Dendritic cell treated with granulocyte-macrophage colony-stimulating factor and Interleukin-4, amounts not matched to agents 40 ng/mL and 50 ng/mL, for 4 days (primary cell): ENCODE measurements at regions not wholly inside any gene's neighbourhood (a gene's known extent, or its start where the extent isn't known, plus 50 kb on each side); places are given as distances from the start of the nearest gene placed in this dataset.
A peak's percentile ranks its signal among the peaks of the same experiment; 100 is the strongest.

Experiments
- H3K27ac Mint-ChIP-seq: one replicate; pipeline ENCODE4 v1.8.0; 2022; ENCODE audit warnings: mild to moderate bottlenecking, mixed read lengths
- H3K27me3 Mint-ChIP-seq: one replicate; pipeline ENCODE4 v1.8.0; 2022; ENCODE audit warnings: mild to moderate bottlenecking, mixed read lengths
- H3K36me3 Mint-ChIP-seq: one replicate; pipeline ENCODE4 v1.8.0; 2022; ENCODE audit warnings: low read depth, mixed read lengths
- H3K4me1 Mint-ChIP-seq: one replicate; pipeline ENCODE4 v1.8.0; 2022; ENCODE audit warnings: low read depth, mixed read lengths
- H3K4me3 Mint-ChIP-seq: one replicate; pipeline ENCODE4 v1.8.0; 2022; ENCODE audit warnings: mild to moderate bottlenecking, moderate library complexity, mixed read lengths
- H3K9me3 Mint-ChIP-seq: one replicate; pipeline ENCODE4 v1.8.0; 2022; ENCODE audit warnings: mixed read lengths
- intact Hi-C: fragments of 100-400 bp; cut with micrococcal nuclease; formaldehyde crosslinking; loops from one replicate; pipeline ENCODE4 v1.15.0; 2022

- Mint-ChIP-seq H3K36me3 (no peaks in the 10 kb centered on the region), H3K27me3 (peaks cover 14% of the 10 kb centered on the region), H3K4me1 (peaks cover 24% of the 10 kb centered on the region), H3K27ac (no peak overlapping the region), H3K9me3 (no peaks in the 10 kb centered on the region), H3K4me3 (no peak overlapping the region)
- intact Hi-C loops: no loop called here
Observed at GRCh38 chr10:93189944-93190343, 116.3 kb downstream of the CYP26A1 start.

GRCh38 chr10:93190372-93190771 is 116.7 kb downstream of the CYP26A1 start:
- H3K36me3 Mint-ChIP-seq: no peaks in the 10 kb centered on the region
- peaks cover 9% of the 10 kb centered on the region for H3K27me3 Mint-ChIP-seq
- no peak overlapping the region for H3K4me3 Mint-ChIP-seq
- no peak overlapping the region for H3K27ac Mint-ChIP-seq
- intact Hi-C loops: no loop called here
- H3K4me1 Mint-ChIP-seq: peaks cover 24% of the 10 kb centered on the region
- no peaks in the 10 kb centered on the region for H3K9me3 Mint-ChIP-seq

DNA sequence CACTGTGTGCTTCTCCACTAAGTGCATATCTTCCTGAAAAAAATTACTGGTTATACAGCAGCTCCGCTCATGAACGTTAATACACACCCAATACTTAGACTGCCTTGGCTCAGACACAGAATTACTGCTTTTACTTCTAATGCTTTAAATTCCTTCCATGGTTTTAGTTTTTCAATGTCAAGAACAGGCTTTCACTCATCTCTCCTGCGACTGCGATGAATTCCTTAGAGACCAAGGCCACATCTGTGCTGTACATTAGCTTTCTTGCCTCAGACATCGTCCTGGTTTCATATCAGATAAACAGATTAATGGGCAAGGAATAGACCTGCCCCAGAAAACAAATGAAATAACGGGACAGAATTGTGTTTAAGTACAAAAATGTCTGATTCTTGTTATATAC is 120.2 kb downstream of the CYP26A1 start:
- Mint-ChIP-seq H3K27ac (no peak overlapping the region), H3K4me1 (peaks cover 27% of the 10 kb centered on the region), H3K27me3 (peaks cover 15% of the 10 kb centered on the region), H3K9me3 (no peaks in the 10 kb centered on the region), H3K4me3 (no peak overlapping the region), H3K36me3 (no peaks in the 10 kb centered on the region)
- intact Hi-C loops: no loop called here

GRCh38 chr10:93198401-93199131 is 124.9 kb downstream of the CYP26A1 start:
- intact Hi-C loops: loop anchor here (5.0 kb wide), 1 partner anchor 61 kb away; no protein-coding TSS in a partner anchor
- Mint-ChIP-seq H3K27ac (no peak overlapping the region), H3K36me3 (no peaks in the 10 kb centered on the region), H3K27me3 (peaks cover 33% of the 10 kb centered on the region), H3K4me3 (peak overlapping the region; percentile 53), H3K9me3 (no peaks in the 10 kb centered on the region), H3K4me1 (peaks cover 23% of the 10 kb centered on the region)

DNA sequence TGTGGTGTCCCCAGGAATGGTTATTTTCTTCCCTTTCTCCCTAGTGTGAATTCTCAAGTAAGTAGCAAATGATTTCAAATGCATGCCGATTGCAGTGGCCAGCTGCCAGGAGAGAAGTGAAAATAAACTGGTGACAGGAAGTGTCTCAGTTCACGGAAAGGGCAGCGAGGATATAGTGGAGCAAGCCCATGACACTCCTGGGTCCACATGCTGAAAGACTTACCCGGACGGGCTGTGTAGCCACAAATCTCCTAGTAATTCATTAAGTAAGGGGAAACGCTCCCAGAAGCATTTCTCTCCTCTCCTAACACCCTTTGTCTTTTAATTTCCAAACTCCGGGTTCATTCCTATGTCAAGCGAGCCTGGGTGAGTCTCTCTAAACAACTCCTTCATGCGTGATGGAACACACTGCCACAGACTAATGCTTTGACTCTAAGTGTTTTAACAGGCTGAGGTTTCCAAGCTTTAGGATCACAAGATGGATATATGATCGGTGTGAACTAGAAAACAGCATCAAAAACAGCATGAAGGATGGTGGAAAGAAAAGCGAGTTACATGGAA is 125.6 kb downstream of the CYP26A1 start:
- Mint-ChIP-seq H3K4me1 (peaks cover 23% of the 10 kb centered on the region), H3K9me3 (no peaks in the 10 kb centered on the region), H3K36me3 (no peaks in the 10 kb centered on the region), H3K27ac (no peak overlapping the region), H3K4me3 (peak overlapping the region; percentile 53), H3K27me3 (peaks cover 32% of the 10 kb centered on the region)
- intact Hi-C loops: loop anchor here (5.0 kb wide), 1 partner anchor 62 kb away; no protein-coding TSS in a partner anchor

DNA sequence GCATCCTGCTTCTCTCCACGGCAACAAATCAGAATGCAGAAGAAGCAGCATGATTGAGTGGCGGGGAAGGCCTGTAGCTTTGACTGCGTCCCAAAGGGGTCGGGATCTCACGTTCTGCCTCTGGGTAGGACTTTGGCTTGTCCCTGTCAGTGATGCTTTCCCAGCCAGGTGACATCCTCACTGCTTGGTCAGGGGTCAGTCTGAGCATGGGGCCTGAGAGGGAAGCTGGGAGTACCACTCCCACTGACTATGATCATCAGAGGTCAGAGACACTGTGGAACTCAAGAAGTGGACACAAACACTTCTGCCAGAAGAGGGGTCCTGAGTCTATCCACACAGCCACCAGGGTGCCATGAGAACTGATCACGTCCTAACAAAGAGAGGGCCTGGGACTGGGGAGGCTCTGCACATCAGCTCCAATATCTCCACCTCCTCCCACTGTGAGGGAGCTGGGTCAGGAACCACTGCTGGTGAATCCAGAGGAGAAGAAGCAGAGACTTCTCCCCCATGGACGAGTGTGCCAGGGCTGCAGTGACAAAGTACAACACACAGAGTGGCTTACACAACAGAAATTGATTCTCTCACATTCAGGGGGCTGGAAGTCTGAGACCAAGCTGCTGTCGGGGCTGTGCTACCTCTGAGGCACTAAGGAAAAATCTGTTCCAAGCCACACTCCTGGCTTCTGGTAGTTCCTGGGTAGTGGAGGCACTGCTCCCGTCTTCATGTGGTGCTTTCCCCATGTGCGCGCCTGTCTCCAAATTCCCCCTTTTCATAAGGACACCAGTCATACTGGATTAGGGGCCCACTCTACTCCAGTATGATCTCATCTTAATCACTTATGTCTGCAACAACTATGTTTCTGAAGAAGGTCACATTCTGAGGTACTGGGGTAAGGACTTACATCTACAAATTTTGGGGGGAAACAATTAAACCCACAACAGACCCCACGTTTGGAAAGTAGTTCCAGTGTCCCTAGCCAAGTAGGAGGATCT is 131.1 kb downstream of the CYP26A1 start:
- Mint-ChIP-seq H3K27me3 (peaks cover 53% of the 10 kb centered on the region), H3K9me3 (no peaks in the 10 kb centered on the region), H3K4me3 (no peak overlapping the region), H3K4me1 (peaks cover 16% of the 10 kb centered on the region), H3K27ac (no peak overlapping the region), H3K36me3 (no peaks in the 10 kb centered on the region)
- intact Hi-C loops: no loop called here

- Mint-ChIP-seq H3K4me1 (peaks cover 15% of the 10 kb centered on the region), H3K36me3 (no peaks in the 10 kb centered on the region), H3K4me3 (no peak overlapping the region), H3K27me3 (peaks cover 46% of the 10 kb centered on the region), H3K9me3 (no peaks in the 10 kb centered on the region), H3K27ac (no peak overlapping the region)
- intact Hi-C loops: no loop called here
Observed at GRCh38 chr10:93206652-93207051, 133.0 kb downstream of the CYP26A1 start.

GRCh38 chr10:93208717-93209464 is 135.2 kb downstream of the CYP26A1 start:
- H3K27me3 Mint-ChIP-seq: peaks cover 43% of the 10 kb centered on the region
- peaks cover 15% of the 10 kb centered on the region for H3K4me1 Mint-ChIP-seq
- intact Hi-C loops: no loop called here
- H3K4me3 Mint-ChIP-seq: no peak overlapping the region
- no peaks in the 10 kb centered on the region for H3K9me3 Mint-ChIP-seq
- H3K36me3 Mint-ChIP-seq: no peaks in the 10 kb centered on the region
- H3K27ac Mint-ChIP-seq: no peak overlapping the region

DNA sequence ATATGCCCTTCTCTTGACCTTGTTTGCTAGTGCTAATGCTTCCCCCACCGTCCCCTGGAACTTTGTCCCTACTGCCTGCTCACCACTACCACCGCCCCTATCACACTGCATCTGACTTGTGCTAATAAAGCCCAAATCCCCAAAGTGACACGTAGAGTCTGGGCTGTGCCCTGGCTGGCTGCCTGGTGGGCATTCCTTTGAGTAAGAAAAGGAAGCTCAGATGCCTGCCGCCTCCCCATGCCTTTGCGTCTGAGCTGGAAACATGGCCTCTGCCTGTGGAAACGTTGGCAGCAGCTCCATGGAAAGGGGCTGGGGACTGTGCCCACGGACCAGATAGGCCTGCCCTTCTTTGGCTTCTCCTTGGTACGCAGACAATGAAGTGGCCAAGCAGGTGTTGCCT is 138.3 kb downstream of the CYP26A1 start:
- no peak overlapping the region for H3K4me3 Mint-ChIP-seq
- H3K4me1 Mint-ChIP-seq: peaks cover 13% of the 10 kb centered on the region
- H3K36me3 Mint-ChIP-seq: no peaks in the 10 kb centered on the region
- intact Hi-C loops: no loop called here
- H3K9me3 Mint-ChIP-seq: no peaks in the 10 kb centered on the region
- H3K27ac Mint-ChIP-seq: no peak overlapping the region
- H3K27me3 Mint-ChIP-seq: peaks cover 42% of the 10 kb centered on the region

- intact Hi-C loops: no loop called here
- Mint-ChIP-seq H3K27me3 (peaks cover 37% of the 10 kb centered on the region), H3K9me3 (no peaks in the 10 kb centered on the region), H3K4me1 (peaks cover 4% of the 10 kb centered on the region), H3K27ac (no peak overlapping the region), H3K36me3 (no peaks in the 10 kb centered on the region), H3K4me3 (no peak overlapping the region)
Observed at GRCh38 chr10:93215312-93215711, 141.6 kb downstream of the CYP26A1 start.

DNA sequence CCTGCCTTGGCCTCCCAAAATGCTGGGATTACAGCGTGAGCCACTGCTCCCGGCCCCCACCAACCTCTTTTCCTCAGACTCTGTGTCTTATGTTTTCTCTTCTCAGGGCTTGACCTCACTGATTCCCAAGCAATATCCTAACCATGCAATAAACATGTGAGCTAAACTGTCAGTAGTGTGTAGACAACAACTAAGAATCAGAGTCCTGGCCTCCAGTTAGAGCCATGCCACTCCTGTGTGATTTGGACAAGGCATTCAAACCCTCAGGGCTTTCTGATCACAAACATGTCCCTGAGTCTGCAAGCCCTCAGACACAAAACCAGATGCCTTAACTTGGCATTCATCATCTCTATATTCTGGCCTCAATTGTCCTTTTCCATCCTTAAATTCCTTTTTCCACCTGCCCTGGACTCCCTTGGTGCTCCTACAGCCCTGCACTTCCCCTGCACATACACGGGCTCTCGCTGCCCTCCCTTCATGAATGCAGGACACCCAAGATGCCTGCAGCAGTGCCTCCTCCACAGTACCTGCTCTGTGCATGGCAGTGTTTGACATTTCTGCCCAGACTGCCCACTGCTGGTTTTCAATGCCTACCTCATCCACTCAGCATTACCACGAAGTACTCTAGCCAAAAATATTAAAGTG is 142.8 kb downstream of the CYP26A1 start:
- Mint-ChIP-seq H3K27ac (no peak overlapping the region), H3K4me3 (no peak overlapping the region), H3K4me1 (peaks cover 4% of the 10 kb centered on the region), H3K36me3 (no peaks in the 10 kb centered on the region), H3K9me3 (no peaks in the 10 kb centered on the region), H3K27me3 (peaks cover 46% of the 10 kb centered on the region)
- intact Hi-C loops: no loop called here

DNA sequence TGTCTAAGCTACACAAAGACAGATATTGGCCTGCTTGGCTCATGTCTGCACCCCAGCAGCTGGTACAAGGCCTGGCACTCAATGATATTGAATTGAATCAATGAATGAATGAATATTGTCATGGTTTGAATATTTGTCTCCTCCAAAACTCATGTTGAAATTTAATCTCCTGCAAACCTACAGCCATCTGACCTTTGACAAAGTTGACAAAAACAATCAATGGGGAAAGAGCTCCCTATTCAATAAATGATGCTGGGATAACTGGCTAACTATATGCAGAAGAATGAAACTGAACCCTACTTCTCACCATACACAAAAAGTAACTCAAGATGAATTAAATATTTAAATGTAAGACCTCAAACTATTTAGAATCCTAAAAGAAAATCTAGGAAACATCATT is 144.7 kb downstream of the CYP26A1 start:
- Mint-ChIP-seq H3K4me1 (peaks cover 4% of the 10 kb centered on the region), H3K27me3 (peaks cover 57% of the 10 kb centered on the region), H3K9me3 (no peaks in the 10 kb centered on the region), H3K4me3 (no peak overlapping the region), H3K36me3 (no peaks in the 10 kb centered on the region), H3K27ac (no peak overlapping the region)
- intact Hi-C loops: no loop called here

DNA sequence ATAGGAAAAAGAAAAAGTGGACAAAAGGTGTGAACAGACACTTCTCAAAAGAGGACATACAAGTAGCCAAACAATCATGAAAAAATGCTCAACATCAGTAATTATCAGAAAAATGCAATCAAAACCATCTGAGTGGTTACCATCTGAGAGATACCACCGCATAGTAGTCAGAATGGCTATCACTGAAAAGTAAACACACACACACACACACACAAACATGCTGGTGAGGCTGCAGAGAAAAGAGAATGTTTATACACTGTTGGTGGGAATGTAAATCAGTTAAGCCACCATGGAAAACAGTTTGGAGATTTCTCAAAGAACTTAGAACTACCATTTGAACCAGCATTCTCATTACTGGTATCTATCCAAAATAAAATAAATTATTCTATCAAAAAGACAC is 145.7 kb downstream of the CYP26A1 start:
- Mint-ChIP-seq H3K9me3 (no peaks in the 10 kb centered on the region), H3K27ac (no peak overlapping the region), H3K4me1 (peaks cover 4% of the 10 kb centered on the region), H3K36me3 (no peaks in the 10 kb centered on the region), H3K27me3 (peaks cover 58% of the 10 kb centered on the region), H3K4me3 (no peak overlapping the region)
- intact Hi-C loops: no loop called here
